ENCODE measurements at regions not wholly inside any gene's neighbourhood (a gene's known extent, or its start where the extent isn't known, plus 50 kb on each side); places are given as distances from the start of the nearest gene placed in this dataset.

GRCh38 chr2:8548065-8548618 lies 133.7 kb upstream of the ID2 start:
- TF ChIP-seq CTCF (IDR thresholded peaks at IDR 0.05; ENCODE audit: low read depth, low read length, missing input control) (no peak), TAF1 (conservative IDR thresholded peaks at IDR 0.05) (no peak), ZBTB33 (IDR thresholded peaks at IDR 0.05) (no peak), MAX (IDR thresholded peaks at IDR 0.05) (no peak), RAD21 (IDR thresholded peaks at IDR 0.05) (no peak), EGR1 (IDR thresholded peaks at IDR 0.05; ENCODE audit: low read depth in 2 of 2) (no peak), YY1 (IDR thresholded peaks at IDR 0.05) (no peak), ATF3 (IDR thresholded peaks at IDR 0.05) (no peak), JUND (IDR thresholded peaks at IDR 0.05) (no peak), GABPA (IDR thresholded peaks at IDR 0.05 in 1 of 2, conservative IDR thresholded peaks at IDR 0.05 in 1 of 2) (no peak), REST (IDR thresholded peaks at IDR 0.05) (no peak), HNF4A (conservative IDR thresholded peaks at IDR 0.05) (no peak), RXRA (IDR thresholded peaks at IDR 0.05) (no peak), FOXA1 (IDR thresholded peaks at IDR 0.05) (no peak)
